Nephron progenitor cell (in vitro differentiated cells): ENCODE measurements at regions not wholly inside any gene's neighbourhood (a gene's known extent, or its start where the extent isn't known, plus 50 kb on each side); places are given as distances from the start of the nearest gene placed in this dataset.

Experiments
- DNase-seq: peaks from one replicate; pipeline ENCODE4 v3.0.0; 2021
- H3K27ac Mint-ChIP-seq: 2 replicates; pipeline ENCODE4 v1.8.0; 2021; ENCODE audit warnings: mild to moderate bottlenecking, moderate library complexity, mixed read lengths
- H3K27me3 Mint-ChIP-seq: 2 replicates; pipeline ENCODE4 v1.8.0; 2021; ENCODE audit warnings: mild to moderate bottlenecking, low read depth, mixed read lengths; ENCODE audit not compliant: poor library complexity
- H3K36me3 Mint-ChIP-seq: 2 replicates; pipeline ENCODE4 v1.8.0; 2021; ENCODE audit warnings: low read depth, mixed read lengths
- H3K4me1 Mint-ChIP-seq: 2 replicates; pipeline ENCODE4 v1.8.0; 2021; ENCODE audit warnings: mixed read lengths
- H3K4me3 Mint-ChIP-seq: 2 replicates; pipeline ENCODE4 v1.8.0; 2021; ENCODE audit warnings: mild to moderate bottlenecking, moderate library complexity, mixed read lengths
- H3K9me3 Mint-ChIP-seq: 2 replicates; pipeline ENCODE4 v1.8.0; 2021; ENCODE audit warnings: mild to moderate bottlenecking, moderate library complexity, mixed read lengths
- CTCF ChIP-seq: fragments of 200-600 bp; sonication (generic); IDR thresholded peaks from 2 replicates; pipeline ENCODE4 v1.5.0; 2021; ENCODE audit warnings: antibody characterized with exemption

- no peak for TF ChIP-seq CTCF
- H3K27ac Mint-ChIP-seq, result no peak overlapping the region
- no peaks in the 10 kb centered on the region for H3K27me3 Mint-ChIP-seq
- H3K4me3 Mint-ChIP-seq, result no peak overlapping the region
- H3K9me3 Mint-ChIP-seq, result no peaks in the 10 kb centered on the region
- H3K36me3 Mint-ChIP-seq, result no peaks in the 10 kb centered on the region
- H3K4me1 Mint-ChIP-seq, result no peaks in the 10 kb centered on the region
- DNase-seq, result no peak
Observed at GRCh38 chr13:82370316-82370715, 1512.0 kb downstream of the SLITRK1 start.

GRCh38 chr13:82364525-82364924 lies 1517.7 kb downstream of the SLITRK1 start:
- no peaks in the 10 kb centered on the region for H3K9me3 Mint-ChIP-seq
- TF ChIP-seq CTCF, result no peak
- H3K27me3 Mint-ChIP-seq, result no peaks in the 10 kb centered on the region
- DNase-seq, result no peak
- no peaks in the 10 kb centered on the region for H3K36me3 Mint-ChIP-seq
- H3K4me3 Mint-ChIP-seq, result no peak overlapping the region
- no peaks in the 10 kb centered on the region for H3K4me1 Mint-ChIP-seq
- no peak overlapping the region for H3K27ac Mint-ChIP-seq

GRCh38 chr13:82358284-82358683 lies 1524.0 kb downstream of the SLITRK1 start:
- Mint-ChIP-seq H3K9me3 (no peaks in the 10 kb centered on the region), H3K27me3 (no peaks in the 10 kb centered on the region), H3K4me3 (no peak overlapping the region), H3K27ac (no peak overlapping the region), H3K36me3 (no peaks in the 10 kb centered on the region), H3K4me1 (no peaks in the 10 kb centered on the region)
- no peak for TF ChIP-seq CTCF
- DNase-seq, result no peak

- no peaks in the 10 kb centered on the region for H3K36me3 Mint-ChIP-seq
- H3K27ac Mint-ChIP-seq, result no peak overlapping the region
- DNase-seq, result no peak
Observed at GRCh38 chr13:82356667-82357410, 1525.4 kb downstream of the SLITRK1 start.

DNA sequence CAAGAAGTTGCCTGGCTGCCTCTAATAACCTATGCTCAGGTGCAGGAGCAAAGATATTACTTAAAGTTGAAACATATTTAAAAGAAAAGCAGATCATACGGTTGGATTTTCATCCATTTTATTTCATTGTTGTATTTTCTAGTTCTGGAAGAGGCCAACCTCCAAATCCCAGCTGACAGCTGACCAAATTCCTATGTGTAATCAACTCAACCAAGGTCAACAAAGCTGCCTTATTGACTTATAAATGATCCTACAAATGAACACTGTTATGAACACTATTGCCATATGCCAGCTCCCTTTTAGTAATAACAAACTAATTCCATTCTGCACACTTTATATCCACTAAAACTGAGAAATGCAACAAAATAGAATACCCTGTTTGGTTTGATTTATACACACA lies 1537.4 kb downstream of the SLITRK1 start:
- Mint-ChIP-seq H3K27ac (no peak overlapping the region), H3K27me3 (peaks cover 3% of the 10 kb centered on the region), H3K4me1 (no peaks in the 10 kb centered on the region), H3K36me3 (no peaks in the 10 kb centered on the region), H3K4me3 (no peak overlapping the region), H3K9me3 (no peaks in the 10 kb centered on the region)
- no peak for DNase-seq
- TF ChIP-seq CTCF, result no peak

More at GRCh38 chr13:82356667-82357410, 1525.4 kb downstream of the SLITRK1 start:
- no peaks in the 10 kb centered on the region for H3K9me3 Mint-ChIP-seq
- no peak overlapping the region for H3K4me3 Mint-ChIP-seq
- no peaks in the 10 kb centered on the region for H3K27me3 Mint-ChIP-seq
- H3K4me1 Mint-ChIP-seq, result no peaks in the 10 kb centered on the region
- TF ChIP-seq CTCF, result no peak

- no peak for DNase-seq
- Mint-ChIP-seq H3K27me3 (no peaks in the 10 kb centered on the region), H3K4me3 (no peak overlapping the region), H3K4me1 (no peaks in the 10 kb centered on the region), H3K27ac (no peak overlapping the region), H3K9me3 (no peaks in the 10 kb centered on the region), H3K36me3 (no peaks in the 10 kb centered on the region)
- TF ChIP-seq CTCF, result no peak
Observed at GRCh38 chr13:82341116-82341515, 1541.2 kb downstream of the SLITRK1 start.
